Hepatocyte (in vitro differentiated cells): ENCODE measurements at regions not wholly inside any gene's neighbourhood (a gene's known extent, or its start where the extent isn't known, plus 50 kb on each side); places are given as distances from the start of the nearest gene placed in this dataset.

Source experiments
- DNase-seq: peaks from one replicate; pipeline ENCODE4 v3.0.0-alpha.2; 2016; ENCODE audit warnings: low spot score
- H2AFZ ChIP-seq: fragments of 200-600 bp; sonication (generic); 2 replicates; pipeline ENCODE4 v1.6.0; 2016; ENCODE audit warnings: antibody characterized with exemption, mild to moderate bottlenecking
- H3K27ac ChIP-seq: fragments of 200-600 bp; sonication (generic); 2 replicates; pipeline ENCODE4 v1.5.1; 2016; ENCODE audit warnings: mild to moderate bottlenecking
- H3K27me3 ChIP-seq: fragments of 200-600 bp; sonication (generic); 2 replicates; pipeline ENCODE4 v1.6.1; 2016
- H3K36me3 ChIP-seq: fragments of 200-600 bp; sonication (generic); replicated peaks from 2 replicates; pipeline ENCODE4 v1.5.1; 2016; ENCODE audit warnings: low read depth; ENCODE audit not compliant: insufficient read depth
- H3K4me1 ChIP-seq: fragments of 200-600 bp; sonication (generic); 2 replicates; pipeline ENCODE4 v1.5.1; 2016; ENCODE audit warnings: mild to moderate bottlenecking, moderate library complexity; ENCODE audit not compliant: insufficient read depth
- H3K4me2 ChIP-seq: fragments of 200-600 bp; sonication (generic); 2 replicates; pipeline ENCODE4 v1.6.0; 2016
- H3K4me3 ChIP-seq: fragments of 200-600 bp; sonication (generic); 2 replicates; pipeline ENCODE4 v1.5.1; 2016; ENCODE audit warnings: mild to moderate bottlenecking
- H3K79me2 ChIP-seq: fragments of 200-600 bp; sonication (generic); 2 replicates; pipeline ENCODE4 v1.6.0; 2017; ENCODE audit warnings: mild to moderate bottlenecking
- H3K9me2 ChIP-seq: fragments of 200-600 bp; sonication (generic); replicated peaks from 2 replicates; pipeline ENCODE4 v1.6.0; 2017; ENCODE audit warnings: mild to moderate bottlenecking; ENCODE audit not compliant: insufficient read depth
- H3K9me3 ChIP-seq: fragments of 200-600 bp; sonication (generic); 2 replicates; pipeline ENCODE4 v1.5.1; 2016; ENCODE audit warnings: low read depth, mild to moderate bottlenecking
- H4K20me1 ChIP-seq: fragments of 200-600 bp; sonication (generic); 2 replicates; pipeline ENCODE4 v1.6.0; 2016; ENCODE audit warnings: mild to moderate bottlenecking; ENCODE audit not compliant: insufficient read depth, poor library complexity, severe bottlenecking
- EZH2 ChIP-seq: fragments of 200-600 bp; sonication (generic); IDR thresholded peaks from 2 replicates; pipeline ENCODE4 v1.6.1; 2016; ENCODE audit warnings: antibody characterized with exemption, mild to moderate bottlenecking, borderline replicate concordance
- EZH2phosphoT487 ChIP-seq: fragments of 200-600 bp; sonication (generic); IDR thresholded peaks from one replicate; pipeline ENCODE4 v1.6.1; 2018; ENCODE audit warnings: antibody characterized with exemption, mild to moderate bottlenecking, low read depth, moderate library complexity; ENCODE audit not compliant: unreplicated experiment, severe bottlenecking
- WGBS: methylation state at CpG from one replicate; pipeline ENCODE4 v1.1.6; 2016; ENCODE audit warnings: low lambda C conversion rate; ENCODE audit errors: missing lambda C conversion rate; 5-methylcytosine and 5-hydroxymethylcytosine counted together
- TF ChIP-seq, protein P1 (sequence below): fragments of 200-600 bp; sonication (generic); IDR thresholded peaks from 2 replicates; pipeline ENCODE4 v1.5.1; 2016; ENCODE audit warnings: antibody characterized with exemption, mild to moderate bottlenecking; ENCODE audit not compliant: poor library complexity

DNA sequence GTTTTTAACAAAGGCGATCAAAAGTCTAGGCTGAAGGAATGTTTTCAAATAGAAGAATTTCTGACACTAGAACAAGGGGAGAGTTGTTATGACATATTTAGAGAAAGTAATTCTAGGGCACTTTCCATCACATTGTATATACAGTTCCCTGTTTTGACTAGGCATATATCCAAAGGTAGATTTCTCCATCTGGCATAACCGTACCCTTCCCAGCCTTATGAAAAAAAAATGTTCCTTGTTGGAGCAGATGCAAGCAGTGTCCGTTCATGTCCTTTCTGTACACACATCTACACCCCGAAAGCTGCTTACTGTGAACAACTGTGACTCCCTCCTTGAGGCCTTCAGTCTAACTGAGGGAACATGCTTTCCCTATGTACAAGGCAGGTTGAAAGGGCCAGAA, 271.7 kb upstream of the GBE1 start:
- H3K4me3 ChIP-seq, result no peak overlapping the region
- 89% methylated on average over 4 of the region's 4 CpGs for whole genome bisulfite sequencing
- H3K36me3 ChIP-seq, result no peaks in the 10 kb centered on the region
- no peaks in the 10 kb centered on the region for H4K20me1 ChIP-seq
- TF ChIP-seq, protein P1, sequence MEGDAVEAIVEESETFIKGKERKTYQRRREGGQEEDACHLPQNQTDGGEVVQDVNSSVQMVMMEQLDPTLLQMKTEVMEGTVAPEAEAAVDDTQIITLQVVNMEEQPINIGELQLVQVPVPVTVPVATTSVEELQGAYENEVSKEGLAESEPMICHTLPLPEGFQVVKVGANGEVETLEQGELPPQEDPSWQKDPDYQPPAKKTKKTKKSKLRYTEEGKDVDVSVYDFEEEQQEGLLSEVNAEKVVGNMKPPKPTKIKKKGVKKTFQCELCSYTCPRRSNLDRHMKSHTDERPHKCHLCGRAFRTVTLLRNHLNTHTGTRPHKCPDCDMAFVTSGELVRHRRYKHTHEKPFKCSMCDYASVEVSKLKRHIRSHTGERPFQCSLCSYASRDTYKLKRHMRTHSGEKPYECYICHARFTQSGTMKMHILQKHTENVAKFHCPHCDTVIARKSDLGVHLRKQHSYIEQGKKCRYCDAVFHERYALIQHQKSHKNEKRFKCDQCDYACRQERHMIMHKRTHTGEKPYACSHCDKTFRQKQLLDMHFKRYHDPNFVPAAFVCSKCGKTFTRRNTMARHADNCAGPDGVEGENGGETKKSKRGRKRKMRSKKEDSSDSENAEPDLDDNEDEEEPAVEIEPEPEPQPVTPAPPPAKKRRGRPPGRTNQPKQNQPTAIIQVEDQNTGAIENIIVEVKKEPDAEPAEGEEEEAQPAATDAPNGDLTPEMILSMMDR, result no peak
- TF ChIP-seq EZH2phosphoT487 (no peak), EZH2 (no peak)
- H3K9me2 ChIP-seq, result no peaks in the 10 kb centered on the region
- no peak overlapping the region for H3K27ac ChIP-seq
- H2AFZ ChIP-seq, result no peak overlapping the region
- no peaks in the 10 kb centered on the region for H3K4me1 ChIP-seq
- no peak for DNase-seq
- H3K4me2 ChIP-seq, result no peak overlapping the region
- no peaks in the 10 kb centered on the region for H3K27me3 ChIP-seq
- no peaks in the 10 kb centered on the region for H3K79me2 ChIP-seq
- H3K9me3 ChIP-seq, result no peaks in the 10 kb centered on the region

DNA sequence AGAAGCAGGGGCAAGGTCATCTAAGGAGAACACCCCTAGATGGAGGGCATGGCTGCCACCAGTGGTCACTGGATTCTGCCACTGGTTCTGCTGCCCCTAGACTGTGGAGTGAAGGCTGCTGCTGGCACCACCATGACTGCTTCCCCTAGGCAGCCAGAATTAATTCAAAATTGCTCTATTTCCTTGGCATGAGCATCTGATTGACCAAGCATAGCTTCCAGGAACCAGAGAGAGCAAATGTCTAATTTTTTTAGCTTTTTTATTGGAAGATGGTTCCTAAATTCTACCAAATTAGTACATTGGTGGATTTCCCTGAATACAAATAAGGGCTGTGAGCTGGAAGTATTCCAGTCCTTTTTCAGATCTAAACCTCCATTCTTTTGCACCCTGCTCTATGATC, 270.2 kb upstream of the GBE1 start:
- H2AFZ ChIP-seq, result no peak overlapping the region
- no peaks in the 10 kb centered on the region for H3K36me3 ChIP-seq
- DNase-seq, result no peak
- H4K20me1 ChIP-seq, result no peaks in the 10 kb centered on the region
- TF ChIP-seq, protein P1, result no peak
- no peaks in the 10 kb centered on the region for H3K4me1 ChIP-seq
- no peak overlapping the region for H3K4me3 ChIP-seq
- no peak overlapping the region for H3K27ac ChIP-seq
- no peaks in the 10 kb centered on the region for H3K79me2 ChIP-seq
- no peaks in the 10 kb centered on the region for H3K9me2 ChIP-seq
- no peaks in the 10 kb centered on the region for H3K9me3 ChIP-seq
- H3K27me3 ChIP-seq, result no peaks in the 10 kb centered on the region
- no peak overlapping the region for H3K4me2 ChIP-seq

DNA sequence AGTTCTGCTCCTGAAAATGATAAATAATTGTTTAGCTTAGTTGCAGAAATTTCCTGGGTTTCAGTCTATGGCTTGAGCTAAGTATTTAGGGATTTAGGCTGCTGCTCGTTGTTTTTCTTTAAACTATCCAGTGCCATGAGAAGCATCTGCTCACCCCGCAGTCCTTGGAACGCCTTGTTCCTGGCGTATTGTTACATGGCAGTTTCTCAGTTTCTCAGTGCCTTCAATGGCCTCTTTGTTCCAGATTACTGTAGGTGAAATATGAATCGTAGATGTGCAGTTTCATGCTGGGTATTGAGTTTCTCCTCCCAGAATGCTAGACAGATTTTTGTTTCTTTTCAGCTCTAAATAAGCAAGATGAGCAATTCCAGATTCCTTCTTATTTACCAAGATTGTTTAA, 269.5 kb upstream of the GBE1 start:
- Histone ChIP-seq H3K36me3 (no peaks in the 10 kb centered on the region), H3K9me2 (no peaks in the 10 kb centered on the region), H3K79me2 (no peaks in the 10 kb centered on the region), H3K4me1 (no peaks in the 10 kb centered on the region), H2AFZ (no peak overlapping the region), H3K27me3 (no peaks in the 10 kb centered on the region), H3K27ac (peak overlapping the region; percentile 36), H3K4me2 (no peak overlapping the region), H3K9me3 (no peaks in the 10 kb centered on the region), H4K20me1 (no peaks in the 10 kb centered on the region), H3K4me3 (no peak overlapping the region)
- DNase-seq, result no peak
- TF ChIP-seq EZH2 (no peak), EZH2phosphoT487 (no peak)
- TF ChIP-seq, protein P1, result no peak
- 69% methylated on average over 5 of the region's 5 CpGs for WGBS

DNA sequence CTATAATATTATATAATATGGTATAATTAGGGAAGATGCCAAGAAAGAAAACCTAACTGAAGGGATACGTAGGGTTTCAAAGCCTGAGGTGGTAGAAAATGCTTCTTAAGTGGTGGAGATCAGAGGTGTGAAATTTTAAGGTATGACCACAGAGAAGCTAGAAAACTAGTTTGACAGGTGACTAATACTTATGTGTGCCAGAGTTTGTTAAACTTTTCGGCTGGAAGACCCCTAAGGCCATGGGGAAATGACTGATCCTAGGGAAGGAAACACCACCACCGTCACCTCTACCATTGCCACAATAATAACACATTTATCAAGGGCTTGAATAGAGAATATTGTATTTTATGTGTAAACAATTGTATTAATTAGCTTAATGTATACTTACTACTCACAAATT, 261.4 kb upstream of the GBE1 start:
- no peak overlapping the region for H2AFZ ChIP-seq
- 84% methylated on average over 3 of the region's 3 CpGs for whole genome bisulfite sequencing

More for the DNA sequence above, 261.4 kb upstream of the GBE1 start:
- Histone ChIP-seq H3K9me2 (no peaks in the 10 kb centered on the region), H3K36me3 (no peaks in the 10 kb centered on the region), H3K27ac (no peak overlapping the region), H3K4me1 (no peaks in the 10 kb centered on the region), H4K20me1 (no peaks in the 10 kb centered on the region), H3K9me3 (no peaks in the 10 kb centered on the region), H3K79me2 (no peaks in the 10 kb centered on the region), H3K4me2 (no peak overlapping the region), H3K4me3 (no peak overlapping the region), H3K27me3 (no peaks in the 10 kb centered on the region)
- TF ChIP-seq EZH2 (no peak), EZH2phosphoT487 (no peak)
- TF ChIP-seq, protein P1, result no peak
- DNase-seq, result no peak
